Heart right ventricle (tissue), 16 donors: ENCODE measurements at regions not wholly inside any gene's neighbourhood (a gene's known extent, or its start where the extent isn't known, plus 50 kb on each side); places are given as distances from the start of the nearest gene placed in this dataset.

Experiments used
- ATAC-seq, 8 donors: fragments of 200-7000 bp; cut with Tn5 transposase; one replicate each; pipeline ENCODE4 v1.9.1; 2020; ENCODE audit warnings: mild to moderate bottlenecking in 8 of 8, moderate library complexity in 8 of 8, moderate number of reproducible peaks in 1 of 8
- DNase-seq, 2 donors: peaks; one replicate each; pipeline ENCODE4 v3.0.0-alpha.2; 2020
- H3K27ac ChIP-seq, 10 donors: fragments of 200-600 bp; sonication (generic) in 2 of 10; one replicate each; pipeline versions ENCODE4 v1.5.0 to v1.8.0; 2020 to 2022; ENCODE audit warnings: mild to moderate bottlenecking in 3 of 10
- H3K27me3 ChIP-seq, 7 donors: fragments of 200-600 bp; one replicate each; pipeline ENCODE4 v1.8.0; 2021 to 2022; ENCODE audit warnings: mild to moderate bottlenecking in 2 of 7
- H3K36me3 ChIP-seq, 9 donors: fragments of 200-600 bp; sonication (generic) in 1 of 9; one replicate each; pipeline versions ENCODE4 v1.5.0 to v1.8.0; 2020 to 2022; ENCODE audit warnings: mild to moderate bottlenecking in 2 of 9
- H3K4me1 ChIP-seq, 9 donors: fragments of 200-600 bp; sonication (generic) in 1 of 9; one replicate each; pipeline versions ENCODE4 v1.5.0 to v1.8.0; 2020 to 2022; ENCODE audit warnings: mild to moderate bottlenecking in 4 of 9
- H3K4me3 ChIP-seq, 10 donors: fragments of 200-600 bp; sonication (generic) in 2 of 10; one replicate each; pipeline versions ENCODE4 v1.5.0 to v1.8.0; 2020 to 2022; ENCODE audit warnings: mild to moderate bottlenecking in 7 of 10, moderate library complexity in 2 of 10
- H3K9me3 ChIP-seq, 11 donors: fragments of 200-600 bp in 10 of 11; sonication (generic) in 2 of 11; one replicate each; pipeline versions ENCODE4 v1.5.0 to v1.8.0; 2013 to 2022; ENCODE audit warnings: mild to moderate bottlenecking in 2 of 11, control low read depth in 1 of 11, moderate library complexity in 1 of 11
- CTCF ChIP-seq, 9 donors: fragments of 200-600 bp; sonication (generic) in 2 of 9; IDR thresholded peaks; one replicate each; pipeline versions ENCODE4 v1.5.0 to v1.8.0; 2021 to 2022; ENCODE audit warnings: antibody characterized with exemption in 9 of 9, mild to moderate bottlenecking in 5 of 9, moderate library complexity in 1 of 9
- WGBS, 2 donors: extraction: QIAGEN DNeasy Blood & Tissue Kit; methylation state at CpG; one replicate each; pipeline ENCODE4 v1.1.7; 2013; ENCODE audit warnings: inconsistent platforms in 1 of 2; 5-methylcytosine and 5-hydroxymethylcytosine counted together
- intact Hi-C, 10 donors: fragments of 100-400 bp; cut with DNase I; formaldehyde crosslinking; loops; one replicate each; pipeline versions ENCODE4 v1.11.1 to v1.14.2; 2022
- donor health status: Arrhythmogenic right ventricular cardiomyopathy.
- donor health status: ischemic (EF 13 %, LVEDD 7.1; RV severe dilation, severe dysfunction).
- donor health status: healthy with polysubstance abuse.
- donor health status: DM: no; HTN: yes; CAD: no.
- donor health status: DM: no; HTN: no; CAD: no.
- donor health status: ischemic (EF 25% LVEDD 6.9; RV normal size, moderate dysfunction).
- donor health status: ischemic (EF 25% LVEDD 5.7; RV mildly dilated, moderate dysfunction).
- donor health status: healthy.
- donor health status: DM: yes; HTN: yes; CAD: no.
- donor health status: Ischemic cardiomyopathy.
- donor health status: ischemic (EF 35%, LVEDD 5.7; RV mildly dilated, moderate dysfunction).
- donor health status: nonischemic (EF 11% LVEDD 7.7; RV severe dilation, severe dysfunction).
- donor health status: DM: yes; HTN: yes; CAD: no.
- donor health status: PGD.
- donor health status: ischemic (EF 29% LVEDD 5.4; RV normal size, mild dysfunction).
- donor health status: nonischemic (EF 23%, LVEDD 6.1; RV moderate dilation, normal function).

DNA sequence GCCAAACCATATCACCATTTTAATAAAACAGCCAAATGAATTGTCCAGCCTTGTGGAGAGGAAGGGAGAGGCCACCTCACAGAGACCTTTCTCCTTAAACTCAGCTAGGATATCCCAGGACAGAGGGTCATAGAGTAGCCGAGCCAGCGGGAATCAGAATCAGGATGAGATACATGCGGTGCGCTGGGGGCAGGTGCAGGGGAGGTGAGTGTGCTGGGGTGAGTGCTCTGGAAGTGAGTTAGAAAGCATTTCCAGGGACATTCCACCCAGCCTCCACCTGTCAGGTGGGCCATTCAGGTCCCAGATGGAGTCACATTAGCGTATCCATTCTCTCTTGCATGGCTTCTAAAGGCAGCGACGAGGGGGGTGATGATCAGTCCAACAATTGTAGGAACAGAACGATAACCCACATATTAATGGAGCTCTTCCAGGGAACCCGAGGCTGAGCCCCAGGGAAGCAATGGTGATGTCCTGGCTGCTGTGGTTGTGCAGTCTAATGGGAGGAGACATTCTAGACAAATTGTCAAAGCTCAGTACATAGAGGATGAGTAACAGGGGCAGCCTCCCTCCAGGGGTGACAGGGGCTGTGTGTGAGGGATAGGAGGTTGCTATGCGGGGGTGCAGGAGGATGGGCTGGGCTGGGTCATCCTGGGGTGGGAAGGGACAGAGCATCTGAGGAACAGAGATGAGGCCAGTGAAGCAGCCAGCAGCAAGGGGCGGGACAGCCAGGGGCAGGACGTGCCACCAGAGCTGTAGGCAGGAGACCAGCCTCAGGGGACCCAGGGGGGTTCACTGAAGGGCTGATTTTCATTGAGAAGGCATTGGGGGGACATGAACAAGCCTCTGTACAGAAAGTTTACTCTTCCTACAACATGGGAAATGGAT is 88.7 kb upstream of the FRMD1 start:
- H3K36me3 ChIP-seq = no peaks in the 10 kb centered on the region
- peaks cover 0 to 4% (median 0%) of the 10 kb centered on the region in 11 donors for H3K9me3 ChIP-seq
- intact Hi-C loops = no loop called here
- H3K4me1 ChIP-seq = no peaks in the 10 kb centered on the region
- H3K4me3 ChIP-seq = no peak overlapping the region
- H3K27ac ChIP-seq = no peak overlapping the region
- DNase-seq (no peak), ATAC-seq (no peak)
- 92 to 96% methylated on average over 12 of the region's 12 CpGs for WGBS, 2 donors
- TF ChIP-seq CTCF (IDR thresholded peaks at IDR 0.05) = no peak
- peaks cover 0 to 31% (median 8%) of the 10 kb centered on the region in 7 donors for H3K27me3 ChIP-seq

GRCh38 chr6:168166627-168167026 is 87.6 kb upstream of the FRMD1 start:
- no peak for TF ChIP-seq CTCF (IDR thresholded peaks at IDR 0.05)
- Histone ChIP-seq H3K4me3 (no peak overlapping the region), H3K27ac (no peak overlapping the region), H3K9me3 (peaks cover 0 to 4% (median 0%) of the 10 kb centered on the region in 11 donors), H3K4me1 (no peaks in the 10 kb centered on the region), H3K36me3 (no peaks in the 10 kb centered on the region), H3K27me3 (peaks cover 0 to 31% (median 8%) of the 10 kb centered on the region in 7 donors)
- ATAC-seq (no peak), DNase-seq (no peak)
- intact Hi-C loops = no loop called here
- 94 to 95% methylated on average over 7 of the region's 7 CpGs for WGBS, 2 donors

GRCh38 chr6:168165891-168166290 is 86.9 kb upstream of the FRMD1 start:
- no peaks in the 10 kb centered on the region for H3K4me1 ChIP-seq
- no peak for TF ChIP-seq CTCF (IDR thresholded peaks at IDR 0.05)
- peaks cover 0 to 29% (median 8%) of the 10 kb centered on the region in 7 donors for H3K27me3 ChIP-seq
- H3K4me3 ChIP-seq = no peak overlapping the region
- peaks cover 0 to 4% (median 0%) of the 10 kb centered on the region in 11 donors for H3K9me3 ChIP-seq
- no peak for ATAC-seq
- intact Hi-C loops = no loop called here
- WGBS, 2 donors = 95 to 97% methylated on average over 6 of the region's 6 CpGs
- no peak overlapping the region for H3K27ac ChIP-seq
- no peaks in the 10 kb centered on the region for H3K36me3 ChIP-seq
- no peak for DNase-seq

GRCh38 chr6:168165373-168165772 is 86.4 kb upstream of the FRMD1 start:
- no peak for DNase-seq
- TF ChIP-seq CTCF (IDR thresholded peaks at IDR 0.05) = no peak
- Histone ChIP-seq H3K4me3 (no peak overlapping the region), H3K36me3 (no peaks in the 10 kb centered on the region), H3K9me3 (peaks cover 0 to 4% (median 0%) of the 10 kb centered on the region in 11 donors), H3K27ac (no peak overlapping the region), H3K27me3 (peaks cover 0 to 29% (median 8%) of the 10 kb centered on the region in 7 donors), H3K4me1 (no peaks in the 10 kb centered on the region)
- 73 to 75% methylated on average over 9 of the region's 9 CpGs for WGBS, 2 donors
- peak in 1 of 8 donors; percentile 44 for ATAC-seq
- intact Hi-C loops = no loop called here
